Cerebellar cortex (tissue), 1 donor: ENCODE measurements at regions not wholly inside any gene's neighbourhood (a gene's known extent, or its start where the extent isn't known, plus 50 kb on each side); places are given as distances from the start of the nearest gene placed in this dataset.

Source experiments
- DNase-seq: peaks from one replicate; pipeline ENCODE4 v3.0.0-alpha.2; 2015; ENCODE audit warnings: low spot score

- DNase-seq = no peak
Measured at GRCh38 chr6:78390066-78390465, 477.3 kb upstream of the IRAK1BP1 start.

GRCh38 chr6:78397499-78397898, 469.9 kb upstream of the IRAK1BP1 start:
- no peak for DNase-seq

DNA sequence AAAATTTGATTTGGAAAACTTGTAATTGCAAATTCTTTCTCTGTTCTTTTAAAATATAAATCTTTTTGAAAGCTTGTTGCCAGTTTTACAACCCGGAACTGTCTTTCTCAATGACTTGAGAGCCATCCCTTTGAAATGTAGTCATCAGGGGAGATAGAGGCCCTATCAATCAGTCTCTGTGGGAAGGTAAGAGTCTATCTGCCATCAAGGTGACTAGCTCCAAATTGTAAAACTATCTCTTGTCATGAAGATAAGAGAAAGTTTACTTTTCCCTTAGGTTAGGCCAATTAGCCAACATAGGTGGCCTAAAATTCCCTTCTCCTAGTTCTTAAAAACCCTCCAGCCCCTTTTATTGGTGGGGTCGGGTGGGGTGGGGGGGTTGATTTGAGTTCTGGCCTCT, 469.1 kb upstream of the IRAK1BP1 start:
- no peak for DNase-seq

DNA sequence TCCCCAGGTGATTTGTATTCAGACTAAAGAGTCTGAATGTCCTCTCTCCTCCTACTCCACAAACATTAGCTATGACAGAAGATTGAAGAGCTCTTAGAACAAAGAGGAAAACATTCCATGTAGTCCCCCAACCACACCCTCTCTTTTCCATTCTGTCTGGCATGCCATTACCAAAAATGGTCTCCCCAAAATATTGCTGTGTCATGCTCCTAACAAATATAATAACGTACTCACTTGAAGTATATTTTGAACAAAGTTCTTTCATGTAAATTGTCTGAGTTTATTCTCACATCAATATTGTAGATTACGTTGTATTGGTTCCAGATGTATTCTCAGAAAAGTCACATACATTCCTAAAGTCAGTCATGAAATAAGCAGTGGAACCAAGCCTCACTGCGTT, 467.3 kb upstream of the IRAK1BP1 start:
- no peak for DNase-seq

- DNase-seq = no peak
Measured at GRCh38 chr6:78427386-78427785, 440.0 kb upstream of the IRAK1BP1 start.

GRCh38 chr6:78430521-78430920, 436.8 kb upstream of the IRAK1BP1 start:
- no peak for DNase-seq

GRCh38 chr6:78435671-78436070, 431.7 kb upstream of the IRAK1BP1 start:
- DNase-seq = no peak

GRCh38 chr6:78436335-78436734, 431.0 kb upstream of the IRAK1BP1 start:
- DNase-seq = peak; percentile 12

- DNase-seq = no peak
Measured at GRCh38 chr6:78438135-78438534, 429.2 kb upstream of the IRAK1BP1 start.

- DNase-seq = no peak
Measured at GRCh38 chr6:78460711-78461110, 406.6 kb upstream of the IRAK1BP1 start.

- no peak for DNase-seq
Measured at GRCh38 chr6:78462728-78463127, 404.6 kb upstream of the IRAK1BP1 start.

GRCh38 chr6:78465059-78465634, 402.2 kb upstream of the IRAK1BP1 start:
- DNase-seq = no peak

DNA sequence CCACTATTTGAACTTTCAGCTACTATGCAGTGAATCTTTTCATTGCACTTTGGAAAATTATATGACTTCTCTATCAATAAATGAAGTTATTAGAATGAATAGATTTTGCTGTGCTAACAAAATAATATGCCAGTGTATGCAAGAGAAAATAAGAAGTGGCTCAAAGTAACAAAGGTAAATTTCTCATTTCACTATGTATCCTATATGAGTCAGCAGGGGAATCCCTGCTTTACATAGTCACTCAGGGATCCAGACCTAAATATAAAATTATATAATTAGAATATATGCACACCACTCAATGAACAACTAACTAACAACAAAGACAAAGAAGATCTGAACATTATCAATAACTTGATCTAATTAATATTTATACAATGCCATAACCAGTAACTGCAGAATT, 390.8 kb upstream of the IRAK1BP1 start:
- no peak for DNase-seq

- DNase-seq = no peak
Measured at GRCh38 chr6:78482801-78483552, 384.4 kb upstream of the IRAK1BP1 start.

GRCh38 chr6:78483553-78484197, 383.7 kb upstream of the IRAK1BP1 start:
- DNase-seq = no peak

- no peak for DNase-seq
Measured at GRCh38 chr6:78484198-78485064, 382.9 kb upstream of the IRAK1BP1 start.

DNA sequence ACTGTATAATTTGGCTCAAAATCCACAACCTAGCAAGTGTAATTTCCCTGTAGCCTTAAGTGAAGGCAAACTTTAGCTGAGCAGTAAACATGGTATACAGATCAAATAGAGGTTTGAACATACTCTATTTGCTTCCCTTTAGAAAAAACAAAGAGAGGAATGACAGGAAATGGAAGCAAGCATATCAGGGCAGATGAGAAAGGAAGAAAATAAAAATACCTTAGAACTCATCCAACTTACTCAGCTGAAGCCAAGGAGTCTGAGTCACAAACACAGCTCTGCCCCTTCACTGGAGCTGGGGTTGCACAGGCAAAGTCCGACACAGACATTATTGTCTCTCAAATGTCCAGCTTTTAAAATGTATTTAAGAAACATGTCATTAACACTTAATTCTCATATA, 379.9 kb upstream of the IRAK1BP1 start:
- DNase-seq = no peak

DNA sequence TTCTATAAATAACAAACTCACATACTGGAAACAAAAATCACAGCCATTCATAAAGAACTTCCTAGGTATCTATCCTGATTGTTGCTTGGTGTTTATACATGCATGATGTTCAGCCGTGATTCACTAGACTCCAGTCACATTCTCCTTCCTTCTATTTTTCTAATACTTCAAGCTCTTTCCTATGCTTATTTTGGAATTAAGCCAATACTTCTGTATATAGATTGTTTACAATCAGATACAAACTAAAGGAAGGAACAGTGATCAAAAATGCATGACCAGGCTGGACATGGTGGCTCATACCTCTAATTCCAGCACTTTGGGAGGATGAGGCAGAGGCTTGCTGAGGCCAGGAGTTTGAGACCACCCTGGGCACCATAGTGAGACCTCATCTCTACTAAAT, 377.5 kb upstream of the IRAK1BP1 start:
- DNase-seq = no peak

DNA sequence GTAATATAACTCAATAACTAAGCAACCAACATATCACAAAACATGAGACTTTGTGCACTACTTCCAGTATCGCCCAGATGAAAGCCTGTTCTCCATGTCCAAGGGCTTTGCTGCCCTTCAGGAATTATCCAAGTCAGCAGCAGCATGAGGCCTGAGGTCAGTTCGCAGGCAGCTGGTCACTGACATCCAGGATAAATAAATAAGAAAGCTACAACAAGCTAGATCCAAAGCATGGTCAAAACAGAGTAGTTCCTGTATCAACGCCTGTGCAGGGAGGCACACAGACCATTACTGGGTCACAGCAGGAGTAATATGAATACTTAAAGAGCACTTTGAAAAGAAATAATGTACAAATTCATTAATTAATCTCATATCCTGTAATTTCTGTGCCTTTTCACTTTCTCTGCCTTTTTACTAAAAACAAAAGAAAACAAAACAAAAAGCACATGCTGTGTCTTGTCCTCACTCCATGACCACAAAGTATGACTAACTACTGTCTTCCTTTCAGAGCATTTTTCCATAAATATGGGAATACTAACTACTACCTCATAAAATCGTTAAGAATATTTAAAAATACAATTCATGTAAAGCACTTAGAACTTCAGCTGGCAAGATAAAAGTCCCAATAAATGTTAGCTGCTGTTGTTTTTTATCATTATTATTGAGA, 374.9 kb upstream of the IRAK1BP1 start:
- no peak for DNase-seq

GRCh38 chr6:78500299-78501089, 366.9 kb upstream of the IRAK1BP1 start:
- no peak for DNase-seq

DNA sequence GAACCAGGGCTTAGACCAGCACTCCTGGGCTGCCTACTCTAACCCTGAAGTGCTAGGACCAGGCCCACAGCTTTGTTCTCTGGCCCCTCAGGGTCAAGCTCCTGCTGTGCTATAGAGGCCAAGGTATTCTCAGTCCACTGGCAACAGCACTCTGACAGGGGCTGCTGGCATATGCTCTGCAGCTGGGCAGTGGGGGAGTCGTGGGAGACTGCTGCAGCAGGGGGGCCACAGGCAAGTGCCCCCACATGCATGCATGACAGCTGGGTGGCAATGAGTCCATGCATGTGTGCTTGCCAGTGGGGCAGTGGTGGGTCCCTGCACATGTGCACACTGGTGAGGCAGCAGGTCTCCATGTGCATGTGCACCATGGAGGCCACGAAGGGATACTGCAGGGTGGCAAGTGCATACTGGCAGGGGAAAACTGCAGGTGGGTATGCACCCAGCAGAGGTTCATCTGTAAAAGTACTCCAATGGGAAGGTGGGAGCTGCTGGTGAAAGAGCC, 364.9 kb upstream of the IRAK1BP1 start:
- no peak for DNase-seq
